Loucy (cell line): ENCODE measurements at regions not wholly inside any gene's neighbourhood (a gene's known extent, or its start where the extent isn't known, plus 50 kb on each side); places are given as distances from the start of the nearest gene placed in this dataset.

Experiments used
- H2AFZ ChIP-seq: fragments of 200-600 bp; sonication (generic); 2 replicates; pipeline ENCODE4 v1.6.0; 2016; ENCODE audit warnings: antibody characterized with exemption, mild to moderate bottlenecking, low read length, moderate library complexity
- H3F3A ChIP-seq: fragments of 200-600 bp; 2 replicates; pipeline ENCODE4 v1.6.0; 2016; ENCODE audit warnings: antibody characterized with exemption, low read depth, mild to moderate bottlenecking
- H3K27me3 ChIP-seq: fragments of 200-600 bp; sonication (generic); 2 replicates; pipeline ENCODE4 v1.6.1; 2014; ENCODE audit warnings: low read length, mild to moderate bottlenecking; ENCODE audit not compliant: insufficient read depth, poor library complexity, severe bottlenecking
- H3K36me3 ChIP-seq: fragments of 200-600 bp; sonication (generic); 2 replicates; pipeline ENCODE4 v1.6.1; 2016; ENCODE audit warnings: low read length; ENCODE audit not compliant: insufficient read depth
- H3K4me1 ChIP-seq: fragments of 200-600 bp; sonication (generic); 2 replicates; pipeline ENCODE4 v1.5.1; 2014; ENCODE audit warnings: low read length, mild to moderate bottlenecking; ENCODE audit not compliant: insufficient read depth, poor library complexity, severe bottlenecking
- H3K4me2 ChIP-seq: fragments of 200-600 bp; sonication (generic); 2 replicates; pipeline ENCODE4 v1.6.0; 2014; ENCODE audit warnings: antibody characterized with exemption, low read length, low read depth, mild to moderate bottlenecking; ENCODE audit not compliant: poor library complexity, severe bottlenecking
- H3K4me3 ChIP-seq: fragments of 200-600 bp; sonication (generic); 2 replicates; pipeline ENCODE4 v1.5.1; 2014; ENCODE audit warnings: low read length, mild to moderate bottlenecking, mixed read lengths; ENCODE audit not compliant: poor library complexity, severe bottlenecking
- H3K79me2 ChIP-seq: fragments of 200-600 bp; sonication (generic); 2 replicates; pipeline ENCODE4 v1.6.1; 2014; ENCODE audit warnings: low read length; ENCODE audit not compliant: insufficient read depth
- H3K9ac ChIP-seq: fragments of 200-600 bp; sonication (generic); 2 replicates; pipeline ENCODE4 v1.6.0; 2014; ENCODE audit warnings: mild to moderate bottlenecking, low read depth, low read length, moderate library complexity; ENCODE audit not compliant: poor library complexity, severe bottlenecking
- H3K9me2 ChIP-seq: fragments of 200-600 bp; sonication (generic); replicated peaks from 2 replicates; pipeline ENCODE4 v1.6.1; 2016; ENCODE audit warnings: low read depth, low read length, mixed read lengths
- H3K9me3 ChIP-seq: fragments of 200-600 bp; sonication (generic); 2 replicates; pipeline ENCODE4 v1.6.1; 2014; ENCODE audit warnings: mild to moderate bottlenecking, antibody characterized with exemption, low read length, low read depth; ENCODE audit not compliant: insufficient read depth
- H4K20me1 ChIP-seq: fragments of 200-600 bp; sonication (generic); 2 replicates; pipeline ENCODE4 v1.6.0; 2014; ENCODE audit warnings: antibody characterized with exemption, low read length, mild to moderate bottlenecking; ENCODE audit not compliant: insufficient read depth, poor library complexity, severe bottlenecking
- EZH2phosphoT487 ChIP-seq: fragments of 200-600 bp; IDR thresholded peaks from 2 replicates; pipeline ENCODE4 v1.6.1; 2018; ENCODE audit warnings: antibody characterized with exemption, mild to moderate bottlenecking, moderate library complexity, borderline replicate concordance
- TF ChIP-seq, protein P1 (sequence below): fragments of 200-600 bp; sonication (generic); conservative IDR thresholded peaks from 2 replicates; pipeline ENCODE4 v1.5.1; 2014; ENCODE audit warnings: mild to moderate bottlenecking, antibody characterized with exemption, low read length

DNA sequence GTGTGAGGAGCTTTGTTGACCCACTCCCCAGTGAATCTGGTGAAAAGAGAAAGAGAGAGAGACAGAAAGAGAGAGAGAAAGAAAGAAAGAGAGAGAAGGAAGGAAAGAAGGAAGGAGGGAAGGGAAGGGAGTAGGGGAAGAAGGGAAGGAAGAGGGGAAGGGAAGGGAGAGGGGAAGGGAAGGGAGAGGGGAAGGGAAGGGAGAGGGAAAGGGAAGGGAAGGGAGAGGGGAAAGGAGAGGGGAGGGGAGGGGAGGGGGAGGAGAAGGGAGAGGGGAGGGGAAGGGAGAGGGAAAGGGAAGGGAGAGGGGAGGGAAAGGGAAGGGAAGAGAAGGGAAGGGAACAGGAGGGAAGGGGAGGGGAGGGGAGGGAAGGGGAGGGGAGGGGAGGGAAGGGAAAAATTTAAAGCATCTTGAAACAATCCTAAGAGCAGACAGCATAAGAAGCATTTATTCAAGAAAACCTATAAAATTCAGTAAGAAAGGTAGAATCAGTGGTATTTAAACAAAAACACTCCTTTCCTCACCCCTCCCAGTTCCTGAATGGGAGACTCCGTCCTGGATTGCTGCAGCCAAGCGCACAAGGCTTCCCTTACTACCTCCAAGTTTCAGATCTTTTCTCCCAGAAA lies 846.2 kb upstream of the POM121L12 start:
- Histone ChIP-seq H3K79me2 (no peaks in the 10 kb centered on the region), H2AFZ (no peak overlapping the region)

DNA sequence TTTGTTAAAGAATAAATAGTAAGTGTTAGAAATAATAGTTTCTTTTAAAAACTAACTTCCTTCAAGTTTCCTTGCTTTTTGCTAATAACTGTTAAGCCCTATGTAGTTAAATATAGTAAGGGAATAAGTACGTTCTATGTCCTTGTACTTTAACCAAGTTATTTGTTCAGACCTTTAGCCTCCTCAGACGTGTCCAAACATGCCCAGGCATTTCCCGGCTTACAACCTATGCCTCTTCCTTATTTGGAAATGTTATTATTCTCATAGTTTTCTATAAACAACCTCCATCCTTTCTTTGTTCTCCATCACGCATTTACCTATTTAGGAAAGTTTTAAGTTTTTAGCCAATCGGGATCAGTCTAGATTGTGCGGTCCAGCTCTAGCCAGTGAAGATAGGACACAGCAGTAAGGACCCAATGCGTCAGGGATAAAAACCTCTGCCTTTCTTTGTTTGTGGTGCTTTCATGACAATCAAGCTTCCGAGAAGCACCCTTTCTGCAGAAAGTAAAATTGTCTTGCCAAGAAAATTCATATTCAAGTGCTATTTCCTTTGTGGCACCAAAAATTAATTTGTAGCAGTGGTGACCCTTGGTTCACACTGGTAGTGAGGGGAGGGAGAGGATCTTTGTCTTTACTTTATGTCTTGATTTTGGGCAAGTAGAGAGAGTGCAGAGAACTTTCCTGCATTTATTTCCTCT lies 851.3 kb upstream of the POM121L12 start:
- Histone ChIP-seq H3F3A (no peaks in the 10 kb centered on the region), H3K9me2 (no peaks in the 10 kb centered on the region), H3K4me2 (no peak overlapping the region), H3K36me3 (no peaks in the 10 kb centered on the region), H3K4me3 (no peak overlapping the region), H3K9me3 (no peaks in the 10 kb centered on the region), H2AFZ (no peak overlapping the region), H3K79me2 (no peaks in the 10 kb centered on the region), H3K4me1 (no peaks in the 10 kb centered on the region), H3K9ac (no peak overlapping the region), H4K20me1 (no peaks in the 10 kb centered on the region), H3K27me3 (no peaks in the 10 kb centered on the region)
- no peak for TF ChIP-seq EZH2phosphoT487
- TF ChIP-seq, protein P1, sequence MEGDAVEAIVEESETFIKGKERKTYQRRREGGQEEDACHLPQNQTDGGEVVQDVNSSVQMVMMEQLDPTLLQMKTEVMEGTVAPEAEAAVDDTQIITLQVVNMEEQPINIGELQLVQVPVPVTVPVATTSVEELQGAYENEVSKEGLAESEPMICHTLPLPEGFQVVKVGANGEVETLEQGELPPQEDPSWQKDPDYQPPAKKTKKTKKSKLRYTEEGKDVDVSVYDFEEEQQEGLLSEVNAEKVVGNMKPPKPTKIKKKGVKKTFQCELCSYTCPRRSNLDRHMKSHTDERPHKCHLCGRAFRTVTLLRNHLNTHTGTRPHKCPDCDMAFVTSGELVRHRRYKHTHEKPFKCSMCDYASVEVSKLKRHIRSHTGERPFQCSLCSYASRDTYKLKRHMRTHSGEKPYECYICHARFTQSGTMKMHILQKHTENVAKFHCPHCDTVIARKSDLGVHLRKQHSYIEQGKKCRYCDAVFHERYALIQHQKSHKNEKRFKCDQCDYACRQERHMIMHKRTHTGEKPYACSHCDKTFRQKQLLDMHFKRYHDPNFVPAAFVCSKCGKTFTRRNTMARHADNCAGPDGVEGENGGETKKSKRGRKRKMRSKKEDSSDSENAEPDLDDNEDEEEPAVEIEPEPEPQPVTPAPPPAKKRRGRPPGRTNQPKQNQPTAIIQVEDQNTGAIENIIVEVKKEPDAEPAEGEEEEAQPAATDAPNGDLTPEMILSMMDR: no peak

More for the DNA sequence above, 846.2 kb upstream of the POM121L12 start:
- H3K4me2 ChIP-seq: no peak overlapping the region
- H4K20me1 ChIP-seq: no peaks in the 10 kb centered on the region
- no peaks in the 10 kb centered on the region for H3K9me3 ChIP-seq
- no peaks in the 10 kb centered on the region for H3K9me2 ChIP-seq
- H3K4me3 ChIP-seq: no peak overlapping the region
- no peaks in the 10 kb centered on the region for H3K4me1 ChIP-seq
- H3K27me3 ChIP-seq: no peaks in the 10 kb centered on the region
- no peaks in the 10 kb centered on the region for H3F3A ChIP-seq
- no peak for TF ChIP-seq EZH2phosphoT487
- TF ChIP-seq, protein P1: no peak
- H3K36me3 ChIP-seq: no peaks in the 10 kb centered on the region
- H3K9ac ChIP-seq: no peak overlapping the region

DNA sequence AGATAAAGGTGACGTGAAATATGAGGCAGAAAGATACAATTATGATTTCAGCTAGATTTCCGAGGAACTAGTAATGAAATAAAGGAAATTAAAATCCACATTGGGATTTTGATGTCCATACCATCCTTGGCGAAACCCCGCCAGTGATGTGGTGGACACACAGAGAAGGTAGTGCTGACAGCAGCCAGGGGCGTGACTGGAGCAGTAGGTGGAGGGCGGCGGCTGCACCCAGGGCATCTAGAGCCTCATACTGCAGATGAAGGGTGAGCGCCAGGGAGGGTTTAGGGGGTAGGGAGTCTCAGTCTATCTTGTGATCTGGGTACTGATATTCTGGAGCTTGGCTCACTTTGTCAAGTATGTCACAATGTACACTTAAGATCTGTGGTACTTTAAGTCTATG lies 855.5 kb upstream of the POM121L12 start:
- no peaks in the 10 kb centered on the region for H3K4me1 ChIP-seq
- no peaks in the 10 kb centered on the region for H3K27me3 ChIP-seq
- H2AFZ ChIP-seq: no peak overlapping the region
- H3F3A ChIP-seq: no peaks in the 10 kb centered on the region
- H3K36me3 ChIP-seq: no peaks in the 10 kb centered on the region
- H3K9me3 ChIP-seq: no peaks in the 10 kb centered on the region
- no peaks in the 10 kb centered on the region for H4K20me1 ChIP-seq
- TF ChIP-seq, protein P1: no peak
- no peak for TF ChIP-seq EZH2phosphoT487
- H3K79me2 ChIP-seq: no peaks in the 10 kb centered on the region
- no peak overlapping the region for H3K4me3 ChIP-seq
- no peaks in the 10 kb centered on the region for H3K9me2 ChIP-seq
- H3K9ac ChIP-seq: no peak overlapping the region
- no peak overlapping the region for H3K4me2 ChIP-seq
